RWPE1 (cell line): ENCODE measurements at regions not wholly inside any gene's neighbourhood (a gene's known extent, or its start where the extent isn't known, plus 50 kb on each side); places are given as distances from the start of the nearest gene placed in this dataset.

ENCODE experiments used
- CTCF ChIA-PET: fragments of 350-600 bp; sonication (Branson Sonifier 250); formaldehyde crosslinking; extraction: SDS; loops from one replicate; lab custom pipeline; 2021; lab: Yijun Ruan, JAX
- POLR2A ChIA-PET: fragments of 400-600 bp; formaldehyde crosslinking; extraction: SDS; loops from one replicate; lab custom pipeline; 2020; ENCODE audit warnings: antibody characterized with exemption; ENCODE audit not compliant: low non-redundant PET; lab: Yijun Ruan, JAX
- DNase-seq: peaks from one replicate; pipeline ENCODE4 v3.0.0; 2012; ENCODE audit warnings: low spot score
- H3K27ac ChIP-seq: fragments of 450-650 bp; 2 replicates; pipeline ENCODE4 v1.5.1; 2017
- CTCF ChIP-seq: fragments of 450-650 bp; conservative IDR thresholded peaks from 2 replicates; pipeline ENCODE4 v1.5.1; 2017; ENCODE audit warnings: low read depth, mild to moderate bottlenecking

GRCh38 chr2:66827851-66828250, 392.9 kb downstream of the MEIS1 start:
- DNase-seq = no peak
- CTCF ChIA-PET = no interaction called here
- H3K27ac ChIP-seq = no peak overlapping the region
- POLR2A ChIA-PET = no interaction called here
- no peak for TF ChIP-seq CTCF

GRCh38 chr2:66828876-66829275, 394.0 kb downstream of the MEIS1 start:
- H3K27ac ChIP-seq = no peak overlapping the region
- POLR2A ChIA-PET = no interaction called here
- CTCF ChIA-PET = no interaction called here
- no peak for TF ChIP-seq CTCF
- no peak for DNase-seq

GRCh38 chr2:66830881-66831280, 396.0 kb downstream of the MEIS1 start:
- ChIA-PET POLR2A (no interaction called here), CTCF (no interaction called here)
- no peak overlapping the region for H3K27ac ChIP-seq
- DNase-seq = no peak
- TF ChIP-seq CTCF = no peak

- no peak overlapping the region for H3K27ac ChIP-seq
- ChIA-PET CTCF (no interaction called here), POLR2A (no interaction called here)
- no peak for TF ChIP-seq CTCF
- DNase-seq = no peak
Observed at GRCh38 chr2:66832646-66833435, 397.9 kb downstream of the MEIS1 start.

GRCh38 chr2:66834859-66835258, 399.9 kb downstream of the MEIS1 start:
- TF ChIP-seq CTCF = no peak
- CTCF ChIA-PET = no interaction called here
- POLR2A ChIA-PET = no interaction called here
- H3K27ac ChIP-seq = no peak overlapping the region
- no peak for DNase-seq

DNA sequence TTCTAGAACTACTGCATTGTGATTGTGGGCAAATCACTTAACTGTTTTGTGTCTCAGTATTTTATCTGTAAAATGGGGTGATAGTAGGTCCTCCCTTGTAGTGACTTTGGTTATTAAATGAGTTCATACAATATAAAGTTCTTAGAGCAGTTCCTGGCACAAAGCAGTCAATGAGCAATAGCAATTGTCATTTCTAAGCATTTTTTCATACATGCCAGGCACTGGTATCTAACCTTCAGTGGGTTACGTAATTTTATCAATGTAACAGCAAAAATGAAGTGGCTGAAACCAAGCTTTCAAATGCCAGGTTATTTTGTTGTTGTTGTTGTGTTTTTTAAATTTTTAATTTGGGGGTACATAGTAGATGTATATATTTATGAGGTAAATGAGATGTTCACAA, 401.9 kb downstream of the MEIS1 start:
- DNase-seq = no peak
- POLR2A ChIA-PET = no interaction called here
- CTCF ChIA-PET = no interaction called here
- no peak overlapping the region for H3K27ac ChIP-seq
- no peak for TF ChIP-seq CTCF
